ENCODE measurements at regions not wholly inside any gene's neighbourhood (a gene's known extent, or its start where the extent isn't known, plus 50 kb on each side); places are given as distances from the start of the nearest gene placed in this dataset.

DNA sequence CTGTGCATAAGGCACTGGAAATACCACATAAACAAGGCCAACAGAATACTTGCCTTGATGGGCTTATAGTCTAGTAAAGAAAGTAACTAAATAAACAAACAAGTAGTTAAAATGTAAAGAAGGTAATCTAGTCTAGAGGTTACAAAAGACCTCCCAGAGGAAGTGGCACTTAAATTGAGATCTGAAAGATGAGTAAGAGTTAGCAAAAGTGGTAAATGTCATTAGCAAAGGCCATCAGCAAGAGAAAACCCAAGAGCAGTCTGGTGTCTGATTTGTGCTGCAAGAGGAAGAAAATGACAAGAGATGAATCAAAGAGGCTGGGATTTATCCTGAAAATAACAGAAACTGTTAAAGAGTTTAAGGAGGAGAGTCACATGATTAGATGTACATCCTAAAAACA lies 96.6 kb upstream of the SMLR1 start:
- H3K4me3 Mint-ChIP-seq, result no peak overlapping the region
- intact Hi-C loops (cut with micrococcal nuclease), result no loop called here
- H3K9me3 Mint-ChIP-seq, result peaks cover 15% of the 10 kb centered on the region
- H3K27me3 Mint-ChIP-seq, result no peaks in the 10 kb centered on the region
- no peak for DNase-seq
- no peaks in the 10 kb centered on the region for H3K36me3 Mint-ChIP-seq (ENCODE audit: low read depth)
- peaks cover 7% of the 10 kb centered on the region for H3K4me1 Mint-ChIP-seq
- H3K27ac Mint-ChIP-seq, result no peak overlapping the region

DNA sequence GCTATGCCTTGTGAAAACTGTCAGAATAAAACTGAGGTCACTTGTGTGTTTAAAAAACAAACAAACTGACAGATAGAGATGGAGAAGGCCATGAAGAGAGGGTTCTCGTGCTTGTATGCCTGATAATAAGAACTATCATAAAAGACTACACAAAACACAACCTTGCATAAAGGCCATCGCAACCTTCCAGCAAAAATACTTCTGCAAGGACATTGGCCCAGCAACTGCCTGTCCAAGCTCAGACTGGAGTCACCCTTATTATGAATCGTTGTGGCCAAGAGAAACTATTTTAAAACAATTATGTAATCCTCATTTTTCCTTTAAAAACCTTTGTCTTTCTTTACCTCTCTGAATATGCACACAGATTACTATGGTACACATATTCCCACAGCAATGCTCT lies 93.0 kb upstream of the SMLR1 start:
- H3K4me3 Mint-ChIP-seq, result no peak overlapping the region
- no peaks in the 10 kb centered on the region for H3K36me3 Mint-ChIP-seq (ENCODE audit: low read depth)
- no peak for DNase-seq
- H3K9me3 Mint-ChIP-seq, result peaks cover 3% of the 10 kb centered on the region
- H3K27me3 Mint-ChIP-seq, result peaks cover 2% of the 10 kb centered on the region
- intact Hi-C loops (cut with micrococcal nuclease), result no loop called here
- H3K27ac Mint-ChIP-seq, result no peak overlapping the region
- H3K4me1 Mint-ChIP-seq, result peaks cover 7% of the 10 kb centered on the region

DNA sequence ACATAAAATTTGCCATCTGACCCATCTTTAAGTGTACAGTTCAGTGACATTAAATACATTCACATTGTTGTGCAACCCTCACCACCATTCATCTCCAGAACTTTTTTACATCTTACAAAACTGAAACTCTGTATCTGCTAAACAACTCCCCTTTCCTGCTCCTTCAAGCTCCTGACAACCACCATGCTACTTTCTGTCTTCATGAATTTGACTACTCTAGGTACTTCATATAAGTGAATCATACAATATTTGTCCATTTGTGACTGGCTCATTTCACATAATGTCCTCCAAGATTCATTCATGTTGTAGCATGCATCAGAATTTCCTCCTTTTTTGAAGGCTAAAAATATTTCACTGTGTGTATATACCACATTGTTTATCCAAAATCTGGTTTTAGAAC lies 86.9 kb upstream of the SMLR1 start:
- Mint-ChIP-seq H3K9me3 (no peaks in the 10 kb centered on the region), H3K4me1 (peaks cover 2% of the 10 kb centered on the region), H3K27me3 (peaks cover 14% of the 10 kb centered on the region), H3K36me3 (ENCODE audit: low read depth) (no peaks in the 10 kb centered on the region), H3K4me3 (no peak overlapping the region), H3K27ac (no peak overlapping the region)
- DNase-seq, result no peak
- intact Hi-C loops (cut with micrococcal nuclease), result no loop called here

DNA sequence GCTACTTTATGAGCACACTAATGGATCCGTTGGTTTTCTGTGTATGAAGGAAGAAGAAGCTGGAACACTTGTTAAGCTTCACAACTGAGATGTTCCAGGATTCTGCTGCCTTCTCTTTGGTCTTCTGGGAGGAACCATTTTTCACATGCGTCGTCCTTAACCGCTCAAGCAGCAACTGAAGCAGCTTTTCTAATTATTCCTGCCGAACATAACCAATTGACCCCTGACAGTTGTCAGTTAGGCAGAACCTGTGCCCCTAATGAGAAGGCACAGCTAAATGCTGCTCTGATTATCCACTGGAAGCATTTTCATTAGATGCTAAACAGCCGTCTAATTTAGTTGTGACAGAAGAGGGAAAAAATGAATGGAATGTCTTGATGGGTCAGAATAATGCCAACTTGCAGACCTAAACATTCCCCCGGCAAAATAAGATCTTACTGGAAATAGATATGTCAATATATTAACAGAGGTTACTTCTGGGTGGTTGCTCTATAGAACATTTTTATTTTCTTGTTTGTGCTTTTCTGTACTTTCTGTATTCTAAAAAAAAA lies 85.0 kb upstream of the SMLR1 start:
- H3K27ac Mint-ChIP-seq, result no peak overlapping the region
- no peak for DNase-seq
- intact Hi-C loops (cut with micrococcal nuclease), result no loop called here
- peaks cover 14% of the 10 kb centered on the region for H3K27me3 Mint-ChIP-seq
- no peaks in the 10 kb centered on the region for H3K36me3 Mint-ChIP-seq (ENCODE audit: low read depth)
- H3K9me3 Mint-ChIP-seq, result no peaks in the 10 kb centered on the region
- no peak overlapping the region for H3K4me3 Mint-ChIP-seq
- peaks cover 2% of the 10 kb centered on the region for H3K4me1 Mint-ChIP-seq

DNA sequence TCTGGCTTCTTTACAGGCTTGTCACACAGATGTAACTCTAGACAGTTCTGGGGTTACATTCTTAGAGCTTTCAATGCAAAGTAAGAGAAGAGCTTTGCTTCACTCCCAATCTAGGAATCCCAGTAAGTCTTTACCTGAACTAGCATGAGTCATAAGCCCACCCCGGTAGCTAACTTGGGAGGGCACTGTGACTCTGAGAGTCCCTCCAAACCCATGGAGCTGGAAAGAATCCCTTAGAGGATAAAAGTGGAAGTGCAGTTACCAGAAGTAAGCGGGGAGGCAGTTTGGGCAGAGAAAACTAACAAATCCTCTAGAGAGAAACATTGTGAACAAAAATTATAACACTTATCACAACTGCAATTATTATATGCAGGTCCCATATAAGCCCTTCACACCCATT lies 84.0 kb upstream of the SMLR1 start:
- Mint-ChIP-seq H3K9me3 (no peaks in the 10 kb centered on the region), H3K27me3 (peaks cover 14% of the 10 kb centered on the region), H3K27ac (no peak overlapping the region), H3K4me3 (no peak overlapping the region), H3K36me3 (ENCODE audit: low read depth) (no peaks in the 10 kb centered on the region), H3K4me1 (peaks cover 2% of the 10 kb centered on the region)
- intact Hi-C loops (cut with micrococcal nuclease), result no loop called here
- no peak for DNase-seq

DNA sequence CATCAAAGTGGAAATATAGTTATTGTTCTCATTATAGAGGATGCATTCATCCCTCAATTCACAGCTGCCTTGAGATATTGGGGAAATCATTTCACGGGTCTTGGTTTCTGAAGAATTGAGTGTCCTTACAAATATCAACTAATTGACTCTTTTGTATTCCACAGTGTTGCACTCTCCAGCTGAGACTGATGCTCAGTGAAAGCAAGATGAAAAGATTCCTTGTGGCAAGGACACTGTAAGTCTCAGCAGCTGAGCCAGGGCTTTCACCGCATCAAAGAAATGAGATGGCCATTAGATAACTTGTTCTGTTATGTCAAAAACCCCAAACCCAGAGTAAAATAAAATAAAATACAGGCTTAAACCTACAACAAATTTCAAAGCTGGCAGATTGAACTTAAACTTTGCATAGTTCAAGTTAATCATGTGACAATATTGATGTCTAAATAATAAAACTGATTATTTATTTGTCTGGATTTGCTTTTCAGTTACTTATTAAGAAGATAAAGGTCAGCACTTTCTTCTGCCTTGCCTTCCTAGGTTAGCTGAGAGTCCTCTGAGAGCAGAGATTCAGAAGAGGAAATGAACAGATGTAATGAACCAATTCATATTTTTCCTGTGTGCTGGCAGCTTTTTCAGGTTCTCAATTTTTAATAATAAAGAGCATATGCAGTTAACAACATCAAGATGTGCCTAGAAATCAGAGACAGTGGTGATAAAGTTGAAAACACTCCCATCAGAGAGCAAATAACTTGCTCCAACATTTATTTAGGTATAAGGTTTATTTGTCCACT lies 82.4 kb upstream of the SMLR1 start:
- no peak for DNase-seq
- Mint-ChIP-seq H3K27ac (no peak overlapping the region), H3K4me3 (no peak overlapping the region), H3K9me3 (no peaks in the 10 kb centered on the region), H3K4me1 (peaks cover 2% of the 10 kb centered on the region), H3K27me3 (peaks cover 11% of the 10 kb centered on the region), H3K36me3 (ENCODE audit: low read depth) (no peaks in the 10 kb centered on the region)
- intact Hi-C loops (cut with micrococcal nuclease), result no loop called here

DNA sequence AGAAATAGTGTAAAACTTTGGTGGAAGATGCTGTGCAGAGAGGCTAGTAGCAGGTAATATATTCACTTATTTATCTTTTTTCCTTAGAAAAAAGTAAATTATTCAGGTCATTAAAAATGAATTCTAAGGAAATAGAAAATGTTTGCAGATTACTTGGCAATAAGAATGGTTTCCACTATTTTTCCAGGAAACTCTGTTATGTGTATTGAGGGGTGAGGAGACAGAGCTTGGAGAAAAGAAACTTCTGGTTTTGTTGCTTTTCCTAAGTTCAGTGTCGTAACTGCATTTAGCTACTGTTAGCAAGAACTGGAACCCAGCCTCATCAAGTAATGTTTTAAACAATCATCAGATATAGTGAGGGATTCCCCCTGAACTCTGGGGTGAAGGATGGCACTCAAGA lies 79.2 kb upstream of the SMLR1 start:
- Mint-ChIP-seq H3K36me3 (ENCODE audit: low read depth) (no peaks in the 10 kb centered on the region), H3K4me3 (no peak overlapping the region), H3K4me1 (no peaks in the 10 kb centered on the region), H3K27me3 (peaks cover 5% of the 10 kb centered on the region), H3K27ac (no peak overlapping the region), H3K9me3 (no peaks in the 10 kb centered on the region)
- no peak for DNase-seq
- intact Hi-C loops (cut with micrococcal nuclease), result no loop called here

DNA sequence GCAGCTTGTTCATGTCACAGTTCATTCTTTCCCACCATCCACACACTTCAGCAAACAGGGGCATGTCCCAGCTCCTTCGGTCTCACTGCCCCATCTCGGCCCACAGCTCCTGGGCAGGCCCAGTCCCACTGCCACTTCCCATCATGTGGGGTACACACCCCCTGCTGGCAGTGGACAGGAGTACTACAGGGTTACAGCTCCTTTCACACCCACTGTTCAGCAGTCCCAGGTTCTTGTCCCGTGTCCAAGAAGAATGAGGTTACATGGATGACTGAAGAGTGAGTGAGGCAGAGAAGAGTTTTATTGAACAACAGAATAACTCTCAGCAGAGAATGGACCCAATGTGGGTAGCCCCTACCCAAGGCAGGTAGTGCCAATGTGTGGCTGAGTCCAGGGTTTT lies 77.8 kb upstream of the SMLR1 start:
- intact Hi-C loops (cut with micrococcal nuclease), result no loop called here
- Mint-ChIP-seq H3K36me3 (ENCODE audit: low read depth) (no peaks in the 10 kb centered on the region), H3K4me3 (no peak overlapping the region), H3K9me3 (no peaks in the 10 kb centered on the region), H3K27ac (no peak overlapping the region), H3K4me1 (no peaks in the 10 kb centered on the region), H3K27me3 (peaks cover 4% of the 10 kb centered on the region)
- no peak for DNase-seq

DNA sequence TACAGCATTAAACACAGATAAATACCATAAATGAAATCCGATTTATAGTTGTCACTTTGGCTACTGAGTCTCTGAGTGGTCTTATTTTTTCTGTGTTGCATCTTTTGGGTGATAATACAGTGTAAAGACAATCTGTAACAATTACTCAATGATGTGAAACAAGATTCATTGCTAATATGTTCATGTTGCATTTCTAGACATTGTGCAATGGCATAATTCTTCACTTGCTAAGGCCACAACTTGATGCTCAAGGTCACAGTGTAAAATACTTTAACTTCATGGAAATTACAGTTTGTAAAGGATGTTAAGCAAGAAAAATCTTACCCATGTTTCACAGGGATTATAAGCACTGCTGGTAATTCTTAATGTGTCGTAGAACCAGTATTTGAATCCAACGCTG lies 74.9 kb upstream of the SMLR1 start:
- Mint-ChIP-seq H3K4me1 (no peaks in the 10 kb centered on the region), H3K27ac (no peak overlapping the region), H3K36me3 (ENCODE audit: low read depth) (no peaks in the 10 kb centered on the region), H3K27me3 (peaks cover 4% of the 10 kb centered on the region), H3K4me3 (no peak overlapping the region), H3K9me3 (no peaks in the 10 kb centered on the region)
- intact Hi-C loops (cut with micrococcal nuclease), result no loop called here
- DNase-seq, result no peak

DNA sequence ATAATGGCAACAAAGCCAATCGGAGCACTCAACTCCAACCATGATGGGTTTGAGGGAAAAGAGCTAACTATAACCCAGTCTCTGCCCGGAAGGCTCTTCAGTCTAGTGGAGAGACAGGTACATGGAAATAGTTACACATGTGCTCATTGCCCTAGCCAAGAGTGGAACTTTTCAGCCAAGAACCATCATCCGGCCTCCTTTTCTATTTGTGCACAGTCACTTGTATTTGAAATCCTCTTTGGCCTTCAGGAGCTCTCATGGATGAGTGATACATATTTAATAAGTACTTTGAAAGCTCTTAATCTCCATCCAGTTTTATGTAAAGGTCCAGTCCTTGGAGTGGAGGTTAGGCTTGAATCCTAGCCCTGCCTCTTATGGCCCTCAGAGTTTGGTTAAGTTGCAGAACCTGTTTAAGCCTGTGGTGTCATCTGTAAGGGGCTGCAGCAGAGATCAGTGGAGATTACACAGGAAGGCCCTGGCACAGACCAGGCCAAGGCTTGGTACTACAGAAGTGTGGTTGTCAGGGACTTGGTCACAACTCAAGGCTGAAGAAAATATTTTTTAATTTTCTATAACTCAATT lies 72.3 kb upstream of the SMLR1 start:
- H3K4me1 Mint-ChIP-seq, result peaks cover 8% of the 10 kb centered on the region
- intact Hi-C loops (cut with micrococcal nuclease), result no loop called here
- peaks cover 4% of the 10 kb centered on the region for H3K27me3 Mint-ChIP-seq
- no peak for DNase-seq
- H3K27ac Mint-ChIP-seq, result no peak overlapping the region
- H3K9me3 Mint-ChIP-seq, result no peaks in the 10 kb centered on the region
- H3K4me3 Mint-ChIP-seq, result no peak overlapping the region
- no peaks in the 10 kb centered on the region for H3K36me3 Mint-ChIP-seq (ENCODE audit: low read depth)

DNA sequence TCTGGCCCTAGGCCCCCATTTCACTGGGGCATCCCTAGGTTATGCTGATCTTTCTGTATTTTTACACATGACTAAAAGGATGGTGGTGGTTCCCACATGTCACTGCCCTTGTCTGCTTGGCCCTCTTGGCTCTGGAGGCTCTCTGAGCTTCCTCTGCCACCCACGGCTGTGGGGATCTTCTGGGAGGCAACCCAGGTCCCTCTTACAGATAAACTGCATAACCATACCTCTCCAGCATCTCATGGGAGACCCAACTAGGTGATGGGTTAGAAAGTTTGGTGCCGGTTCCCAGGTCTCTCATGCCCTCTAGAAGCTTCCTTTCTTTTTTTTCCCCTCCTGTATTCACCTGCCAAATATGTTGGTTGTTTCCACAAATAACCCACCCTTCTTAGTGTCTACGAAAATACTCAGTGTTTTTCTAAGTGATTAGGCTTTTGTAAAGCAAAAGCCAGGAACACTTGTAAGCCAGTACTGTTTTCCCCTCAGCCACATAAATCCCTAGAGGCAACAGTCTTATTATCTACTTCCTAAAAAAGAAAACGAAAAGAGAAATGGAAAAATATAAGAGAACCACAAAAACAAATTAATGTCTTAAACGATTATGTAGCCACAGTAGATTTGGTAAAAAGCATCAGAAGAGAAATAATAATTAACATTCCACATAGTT lies 71.7 kb upstream of the SMLR1 start:
- H3K27me3 Mint-ChIP-seq, result peaks cover 4% of the 10 kb centered on the region
- no peaks in the 10 kb centered on the region for H3K36me3 Mint-ChIP-seq (ENCODE audit: low read depth)
- no peak overlapping the region for H3K27ac Mint-ChIP-seq
- H3K4me3 Mint-ChIP-seq, result no peak overlapping the region
- intact Hi-C loops (cut with micrococcal nuclease), result no loop called here
- H3K9me3 Mint-ChIP-seq, result no peaks in the 10 kb centered on the region
- DNase-seq, result no peak
- peaks cover 8% of the 10 kb centered on the region for H3K4me1 Mint-ChIP-seq

DNA sequence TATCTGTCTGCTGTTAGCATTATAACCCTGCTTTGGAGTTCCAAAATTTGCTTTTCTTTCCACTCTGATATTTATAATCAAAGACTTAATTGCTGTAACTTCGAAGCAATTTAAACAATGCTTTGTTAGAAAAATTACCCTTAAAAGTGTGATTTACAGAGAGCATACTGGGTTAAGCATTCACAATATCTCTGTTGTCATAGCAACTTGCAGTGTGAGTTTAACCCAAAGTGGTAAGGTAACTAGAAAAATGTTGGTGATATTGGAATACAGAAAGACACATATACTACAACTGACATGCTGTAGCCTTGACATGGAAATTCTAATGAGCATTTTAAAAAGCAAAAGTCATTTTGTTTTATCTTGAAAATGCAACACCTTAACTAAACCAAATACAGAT lies 70.4 kb upstream of the SMLR1 start:
- H3K27ac Mint-ChIP-seq, result no peak overlapping the region
- no peak for DNase-seq
- no peaks in the 10 kb centered on the region for H3K36me3 Mint-ChIP-seq (ENCODE audit: low read depth)
- H3K27me3 Mint-ChIP-seq, result peaks cover 4% of the 10 kb centered on the region
- no peaks in the 10 kb centered on the region for H3K9me3 Mint-ChIP-seq
- H3K4me1 Mint-ChIP-seq, result peaks cover 8% of the 10 kb centered on the region
- intact Hi-C loops (cut with micrococcal nuclease), result no loop called here
- H3K4me3 Mint-ChIP-seq, result no peak overlapping the region

DNA sequence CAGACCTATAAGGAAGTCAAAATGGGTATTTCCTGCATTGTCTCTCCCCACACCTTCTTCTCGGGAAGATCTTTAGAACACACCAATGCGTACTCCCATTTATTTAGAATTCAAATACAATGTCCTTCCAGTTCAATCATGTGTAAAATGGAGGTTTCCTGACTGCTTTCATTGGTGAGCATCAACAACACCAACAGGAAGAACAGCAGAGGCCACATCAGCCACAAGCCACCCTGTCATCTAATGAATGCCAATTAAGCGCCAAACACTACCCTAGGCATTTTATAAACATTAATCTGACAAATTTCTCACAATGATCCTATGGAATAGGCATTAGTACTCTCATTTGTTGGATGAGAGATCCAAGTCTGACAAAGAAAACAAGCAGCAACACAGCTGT lies 68.4 kb upstream of the SMLR1 start:
- Mint-ChIP-seq H3K36me3 (ENCODE audit: low read depth) (no peaks in the 10 kb centered on the region), H3K9me3 (no peaks in the 10 kb centered on the region), H3K4me1 (peaks cover 8% of the 10 kb centered on the region), H3K27me3 (peaks cover 7% of the 10 kb centered on the region), H3K4me3 (no peak overlapping the region), H3K27ac (no peak overlapping the region)
- DNase-seq, result no peak
- intact Hi-C loops (cut with micrococcal nuclease), result no loop called here

DNA sequence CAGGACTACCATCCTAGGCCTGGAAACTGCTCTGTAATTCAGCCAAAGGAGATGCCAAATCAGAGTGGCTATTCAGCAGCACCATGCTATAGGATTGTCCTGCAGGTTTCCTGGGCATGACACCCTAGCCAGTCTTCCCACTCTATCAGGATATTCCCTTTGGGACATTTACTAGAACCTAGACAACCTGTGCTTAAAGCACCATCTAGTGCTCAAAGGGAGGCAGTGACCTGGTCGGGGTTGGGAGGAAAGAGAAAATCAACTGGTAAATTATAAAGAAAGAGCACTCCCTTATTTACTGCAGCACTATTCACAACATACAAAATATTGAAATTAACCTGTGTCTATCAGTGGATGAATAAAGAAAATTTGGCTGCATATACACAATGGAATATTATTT lies 67.2 kb upstream of the SMLR1 start:
- peak; percentile 61 for DNase-seq
- Mint-ChIP-seq H3K4me3 (no peak overlapping the region), H3K27me3 (peaks cover 9% of the 10 kb centered on the region), H3K4me1 (peaks cover 8% of the 10 kb centered on the region), H3K9me3 (no peaks in the 10 kb centered on the region), H3K27ac (no peak overlapping the region), H3K36me3 (ENCODE audit: low read depth) (no peaks in the 10 kb centered on the region)
- intact Hi-C loops (cut with micrococcal nuclease), result loop anchor here (10.0 kb wide), 1 partner anchor 435 kb away; no protein-coding TSS in a partner anchor

Measured in activated CD4-positive, alpha-beta T cell treated with anti-CD3 and anti-CD28 coated beads, Interleukin-2, amount 10 ng/mL, durations not matched to agents 24 days and 14 days (primary cell).